Heart left ventricle (tissue), 16 donors: ENCODE measurements at regions not wholly inside any gene's neighbourhood (a gene's known extent, or its start where the extent isn't known, plus 50 kb on each side); places are given as distances from the start of the nearest gene placed in this dataset.

Experiments
- ATAC-seq, 4 donors: fragments of 200-7000 bp; cut with Tn5 transposase; one replicate each; pipeline ENCODE4 v1.9.1; 2020 to 2022; ENCODE audit warnings: moderate library complexity in 4 of 4, mild to moderate bottlenecking in 3 of 4, moderate number of reproducible peaks in 1 of 4
- DNase-seq, 5 donors: peaks; one replicate each; pipeline ENCODE4 v3.0.0-alpha.2; 2020
- H3K27ac ChIP-seq, 12 donors: fragments of 200-600 bp; sonication (generic) in 4 of 12; one replicate each; pipeline versions ENCODE4 v1.5.0 to v1.8.0; 2016 to 2022; ENCODE audit warnings: mild to moderate bottlenecking in 2 of 12
- H3K27me3 ChIP-seq, 9 donors: fragments of 200-600 bp; sonication (generic) in 2 of 9; one replicate each; pipeline versions ENCODE4 v1.5.1 to v1.8.0; 2016 to 2022; ENCODE audit warnings: mild to moderate bottlenecking in 3 of 9
- H3K36me3 ChIP-seq, 9 donors: fragments of 200-600 bp; sonication (generic) in 2 of 9; one replicate each; pipeline versions ENCODE4 v1.5.0 to v1.8.0; 2018 to 2022; ENCODE audit warnings: mild to moderate bottlenecking in 2 of 9
- H3K4me1 ChIP-seq, 12 donors: fragments of 200-600 bp; sonication (generic) in 4 of 12; one replicate each; pipeline versions ENCODE4 v1.5.0 to v1.8.0; 2016 to 2022; ENCODE audit warnings: mild to moderate bottlenecking in 3 of 12
- H3K4me3 ChIP-seq, 12 donors: fragments of 200-600 bp; sonication (generic) in 4 of 12; one replicate each; pipeline versions ENCODE4 v1.5.0 to v1.8.0; 2017 to 2022; ENCODE audit warnings: mild to moderate bottlenecking in 9 of 12, moderate library complexity in 4 of 12
- H3K9me3 ChIP-seq, 12 donors: fragments of 200-600 bp; sonication (generic) in 4 of 12; one replicate each; pipeline versions ENCODE4 v1.5.0 to v1.8.0; 2016 to 2022; ENCODE audit warnings: mild to moderate bottlenecking in 1 of 12
- CTCF ChIP-seq, 12 donors: fragments of 200-600 bp; sonication (generic) in 4 of 12; IDR thresholded peaks; one replicate each; pipeline versions ENCODE4 v1.5.0 to v1.8.0; 2018 to 2022; ENCODE audit warnings: antibody characterized with exemption in 12 of 12, mild to moderate bottlenecking in 5 of 12
- POLR2A ChIP-seq, 2 donors: fragments of 450-650 bp; IDR thresholded peaks; one replicate each; pipeline ENCODE4 v1.6.1; 2017; ENCODE audit warnings: antibody characterized with exemption in 2 of 2, mild to moderate bottlenecking in 2 of 2, moderate library complexity in 2 of 2
- WGBS, 4 donors: extraction: QIAGEN DNeasy Blood & Tissue Kit in 2 of 4; methylation state at CpG; one replicate each; pipeline versions ENCODE4 v1.1.5 to v1.1.7; 2013 to 2018; 5-methylcytosine and 5-hydroxymethylcytosine counted together
- intact Hi-C, 10 donors: fragments of 100-400 bp; cut with DNase I; formaldehyde crosslinking; loops; one replicate each; pipeline versions ENCODE4 v1.11.1 to v1.14.2; 2022
- donor health status: ischemic (EF 13 %, LVEDD 7.1; RV severe dilation, severe dysfunction).
- donor health status: healthy with polysubstance abuse.
- donor health status: DM: no; HTN: yes; CAD: no.
- donor health status: DM: no; HTN: no; CAD: no.
- donor health status: ischemic (EF 25% LVEDD 6.9; RV normal size, moderate dysfunction).
- donor health status: ischemic (EF 25% LVEDD 5.7; RV mildly dilated, moderate dysfunction).
- donor health status: healthy.
- donor health status: DM: yes; HTN: yes; CAD: no.
- donor health status: ischemic (EF 35%, LVEDD 5.7; RV mildly dilated, moderate dysfunction).
- donor health status: nonischemic (EF 11% LVEDD 7.7; RV severe dilation, severe dysfunction).
- donor health status: DM: yes; HTN: yes; CAD: no.
- donor health status: PGD.
- donor health status: ischemic (EF 29% LVEDD 5.4; RV normal size, mild dysfunction).
- donor health status: nonischemic (EF 23%, LVEDD 6.1; RV moderate dilation, normal function).

GRCh38 chr15:95990833-95991232 lies 339.7 kb upstream of the NR2F2 start:
- Histone ChIP-seq H3K36me3 (no peaks in the 10 kb centered on the region), H3K4me3 (no peak overlapping the region), H3K27ac (no peak overlapping the region), H3K9me3 (no peaks in the 10 kb centered on the region), H3K27me3 (no peaks in the 10 kb centered on the region), H3K4me1 (peaks cover 0 to 5% (median 0%) of the 10 kb centered on the region in 12 donors)
- 83 to 98% (median 88%) methylated on average over 4 of the region's 4 CpGs for WGBS, 4 donors
- no peak for DNase-seq
- no peak for ATAC-seq
- intact Hi-C loops: loop anchor here in 1 of 10 donors (10.0 kb wide), 1 partner anchor 56 kb away; no protein-coding TSS in a partner anchor
- TF ChIP-seq CTCF (IDR thresholded peaks at IDR 0.05) (no peak), POLR2A (IDR thresholded peaks at IDR 0.05) (no peak)

- no peaks in the 10 kb centered on the region for H3K27me3 ChIP-seq
- no peaks in the 10 kb centered on the region for H3K9me3 ChIP-seq
- intact Hi-C loops: loop anchor here in 1 of 10 donors (10.0 kb wide), 1 partner anchor 60 kb away; no protein-coding TSS in a partner anchor
- no peak for ATAC-seq
- WGBS, 4 donors: 82 to 94% (median 89%) methylated on average over 4 of the region's 4 CpGs
- no peaks in the 10 kb centered on the region for H3K4me1 ChIP-seq
- DNase-seq: no peak
- TF ChIP-seq POLR2A (IDR thresholded peaks at IDR 0.05) (no peak), CTCF (IDR thresholded peaks at IDR 0.05) (no peak)
- H3K27ac ChIP-seq: no peak overlapping the region
- H3K4me3 ChIP-seq: no peak overlapping the region
- no peaks in the 10 kb centered on the region for H3K36me3 ChIP-seq
Observed at GRCh38 chr15:95994418-95994817, 336.1 kb upstream of the NR2F2 start.

GRCh38 chr15:95995375-95996168 lies 334.9 kb upstream of the NR2F2 start:
- H3K36me3 ChIP-seq: no peaks in the 10 kb centered on the region
- no peak overlapping the region for H3K4me3 ChIP-seq
- ATAC-seq: no peak
- 93 to 95% (median 95%) methylated on average over 5 of the region's 5 CpGs for WGBS, 4 donors
- no peaks in the 10 kb centered on the region for H3K27me3 ChIP-seq
- intact Hi-C loops: loop anchor here in 1 of 10 donors (10.0 kb wide), 1 partner anchor 61 kb away; no protein-coding TSS in a partner anchor
- no peak for DNase-seq
- TF ChIP-seq CTCF (IDR thresholded peaks at IDR 0.05) (no peak), POLR2A (IDR thresholded peaks at IDR 0.05) (no peak)
- no peak overlapping the region for H3K27ac ChIP-seq
- H3K4me1 ChIP-seq: no peaks in the 10 kb centered on the region
- no peaks in the 10 kb centered on the region for H3K9me3 ChIP-seq

GRCh38 chr15:95996494-95996893 lies 334.0 kb upstream of the NR2F2 start:
- Histone ChIP-seq H3K9me3 (no peaks in the 10 kb centered on the region), H3K4me3 (no peak overlapping the region), H3K36me3 (no peaks in the 10 kb centered on the region), H3K27ac (no peak overlapping the region), H3K4me1 (no peaks in the 10 kb centered on the region), H3K27me3 (no peaks in the 10 kb centered on the region)
- WGBS, 4 donors: 85 to 90% (median 89%) methylated on average over 4 of the region's 4 CpGs
- ATAC-seq (no peak), DNase-seq (no peak)
- intact Hi-C loops: loop anchor here in 1 of 10 donors (10.0 kb wide), 1 partner anchor 62 kb away; no protein-coding TSS in a partner anchor
- TF ChIP-seq POLR2A (IDR thresholded peaks at IDR 0.05) (no peak), CTCF (IDR thresholded peaks at IDR 0.05) (no peak)
